Prostate gland (tissue), 2 donors: ENCODE measurements at regions not wholly inside any gene's neighbourhood (a gene's known extent, or its start where the extent isn't known, plus 50 kb on each side); places are given as distances from the start of the nearest gene placed in this dataset.

Experiments used
- CTCF ChIP-seq, 4 experiments: fragments of 200-600 bp in 2 of 4; fragments of 450-650 bp in 2 of 4; sonication (generic) in 2 of 4; IDR thresholded peaks; 1 replicate in 3 of 4; 2 replicates in 1 of 4; pipeline ENCODE4 v1.5.1; 2016 to 2019; ENCODE audit warnings: antibody characterized with exemption in 4 of 4, mild to moderate bottlenecking in 2 of 4, moderate library complexity in 2 of 4
- POLR2A ChIP-seq: fragments of 450-650 bp; IDR thresholded peaks from one replicate; pipeline ENCODE4 v1.6.1; 2016; ENCODE audit warnings: antibody characterized with exemption, mild to moderate bottlenecking

- TF ChIP-seq POLR2A (no peak), CTCF (IDR thresholded peaks at IDR 0.05) (no peak)
Observed at GRCh38 chr1:199150756-199151155, 511.9 kb downstream of the PTPRC start.
